Glutamatergic neuron (in vitro differentiated cells): ENCODE measurements at regions not wholly inside any gene's neighbourhood (a gene's known extent, or its start where the extent isn't known, plus 50 kb on each side); places are given as distances from the start of the nearest gene placed in this dataset.

Experiments used
- DNase-seq: peaks from one replicate; pipeline ENCODE4 v3.0.0; 2022
- H3K27ac Mint-ChIP-seq: one replicate; pipeline ENCODE4 v1.8.0; 2020; ENCODE audit warnings: mild to moderate bottlenecking, mixed read lengths, inconsistent platforms; ENCODE audit not compliant: unreplicated experiment
- H3K27me3 Mint-ChIP-seq: one replicate; pipeline ENCODE4 v1.8.0; 2020; ENCODE audit warnings: mild to moderate bottlenecking, moderate library complexity, mixed read lengths, inconsistent platforms; ENCODE audit not compliant: unreplicated experiment
- H3K36me3 Mint-ChIP-seq: one replicate; pipeline ENCODE4 v1.8.0; 2020; ENCODE audit warnings: mild to moderate bottlenecking, mixed read lengths, inconsistent platforms; ENCODE audit not compliant: unreplicated experiment
- H3K4me1 Mint-ChIP-seq: one replicate; pipeline ENCODE4 v1.8.0; 2020; ENCODE audit warnings: mild to moderate bottlenecking, low read depth, mixed read lengths, inconsistent platforms; ENCODE audit not compliant: unreplicated experiment
- H3K4me3 Mint-ChIP-seq: one replicate; pipeline ENCODE4 v1.8.0; 2020; ENCODE audit warnings: mild to moderate bottlenecking, mixed read lengths, inconsistent platforms; ENCODE audit not compliant: unreplicated experiment
- H3K9me3 Mint-ChIP-seq: one replicate; pipeline ENCODE4 v1.8.0; 2020; ENCODE audit warnings: mild to moderate bottlenecking, moderate library complexity, mixed read lengths, inconsistent platforms; ENCODE audit not compliant: unreplicated experiment
- CTCF ChIP-seq: fragments of 200-600 bp; sonication (generic); IDR thresholded peaks from one replicate; pipeline ENCODE4 v1.5.0; 2021; ENCODE audit not compliant: partially characterized antibody, unreplicated experiment

- Mint-ChIP-seq H3K4me1 (no peaks in the 10 kb centered on the region), H3K4me3 (no peak overlapping the region), H3K36me3 (no peaks in the 10 kb centered on the region), H3K27me3 (no peaks in the 10 kb centered on the region), H3K9me3 (peaks cover 1% of the 10 kb centered on the region), H3K27ac (no peak overlapping the region)
- no peak for DNase-seq
- TF ChIP-seq CTCF: no peak
Observed at GRCh38 chr7:24197852-24198251, 86.1 kb upstream of the NPY start.

GRCh38 chr7:24199978-24200377, 84.0 kb upstream of the NPY start:
- H3K27me3 Mint-ChIP-seq: no peaks in the 10 kb centered on the region
- no peak for DNase-seq
- no peak overlapping the region for H3K4me3 Mint-ChIP-seq

GRCh38 chr7:24200407-24200966, 83.5 kb upstream of the NPY start:
- no peak for TF ChIP-seq CTCF
- H3K27me3 Mint-ChIP-seq: no peaks in the 10 kb centered on the region
- no peaks in the 10 kb centered on the region for H3K9me3 Mint-ChIP-seq
- no peak for DNase-seq
- H3K27ac Mint-ChIP-seq: no peak overlapping the region
- H3K4me1 Mint-ChIP-seq: no peaks in the 10 kb centered on the region
- no peak overlapping the region for H3K4me3 Mint-ChIP-seq
- H3K36me3 Mint-ChIP-seq: no peaks in the 10 kb centered on the region

More at GRCh38 chr7:24199978-24200377, 84.0 kb upstream of the NPY start:
- H3K4me1 Mint-ChIP-seq: no peaks in the 10 kb centered on the region
- peaks cover under 1% of the 10 kb centered on the region for H3K9me3 Mint-ChIP-seq
- no peak overlapping the region for H3K27ac Mint-ChIP-seq
- no peaks in the 10 kb centered on the region for H3K36me3 Mint-ChIP-seq
- no peak for TF ChIP-seq CTCF

GRCh38 chr7:24201226-24201625, 82.8 kb upstream of the NPY start:
- Mint-ChIP-seq H3K4me1 (no peaks in the 10 kb centered on the region), H3K9me3 (no peaks in the 10 kb centered on the region), H3K4me3 (no peak overlapping the region), H3K36me3 (no peaks in the 10 kb centered on the region), H3K27ac (no peak overlapping the region), H3K27me3 (no peaks in the 10 kb centered on the region)
- no peak for TF ChIP-seq CTCF
- no peak for DNase-seq

GRCh38 chr7:24212073-24212472, 71.9 kb upstream of the NPY start:
- no peaks in the 10 kb centered on the region for H3K27me3 Mint-ChIP-seq
- H3K4me1 Mint-ChIP-seq: no peaks in the 10 kb centered on the region
- no peak overlapping the region for H3K4me3 Mint-ChIP-seq
- DNase-seq: no peak
- H3K36me3 Mint-ChIP-seq: no peaks in the 10 kb centered on the region
- TF ChIP-seq CTCF: no peak
- peaks cover 1% of the 10 kb centered on the region for H3K9me3 Mint-ChIP-seq
- H3K27ac Mint-ChIP-seq: no peak overlapping the region
